Loucy (cell line): ENCODE measurements at regions not wholly inside any gene's neighbourhood (a gene's known extent, or its start where the extent isn't known, plus 50 kb on each side); places are given as distances from the start of the nearest gene placed in this dataset.

ENCODE experiments used
- H2AFZ ChIP-seq: fragments of 200-600 bp; sonication (generic); 2 replicates; pipeline ENCODE4 v1.6.0; 2016; ENCODE audit warnings: antibody characterized with exemption, mild to moderate bottlenecking, low read length, moderate library complexity
- H3F3A ChIP-seq: fragments of 200-600 bp; 2 replicates; pipeline ENCODE4 v1.6.0; 2016; ENCODE audit warnings: antibody characterized with exemption, low read depth, mild to moderate bottlenecking
- H3K27me3 ChIP-seq: fragments of 200-600 bp; sonication (generic); 2 replicates; pipeline ENCODE4 v1.6.1; 2014; ENCODE audit warnings: low read length, mild to moderate bottlenecking; ENCODE audit not compliant: insufficient read depth, poor library complexity, severe bottlenecking
- H3K36me3 ChIP-seq: fragments of 200-600 bp; sonication (generic); 2 replicates; pipeline ENCODE4 v1.6.1; 2016; ENCODE audit warnings: low read length; ENCODE audit not compliant: insufficient read depth
- H3K4me1 ChIP-seq: fragments of 200-600 bp; sonication (generic); 2 replicates; pipeline ENCODE4 v1.5.1; 2014; ENCODE audit warnings: low read length, mild to moderate bottlenecking; ENCODE audit not compliant: insufficient read depth, poor library complexity, severe bottlenecking
- H3K4me2 ChIP-seq: fragments of 200-600 bp; sonication (generic); 2 replicates; pipeline ENCODE4 v1.6.0; 2014; ENCODE audit warnings: antibody characterized with exemption, low read length, low read depth, mild to moderate bottlenecking; ENCODE audit not compliant: poor library complexity, severe bottlenecking
- H3K4me3 ChIP-seq: fragments of 200-600 bp; sonication (generic); 2 replicates; pipeline ENCODE4 v1.5.1; 2014; ENCODE audit warnings: low read length, mild to moderate bottlenecking, mixed read lengths; ENCODE audit not compliant: poor library complexity, severe bottlenecking
- H3K79me2 ChIP-seq: fragments of 200-600 bp; sonication (generic); 2 replicates; pipeline ENCODE4 v1.6.1; 2014; ENCODE audit warnings: low read length; ENCODE audit not compliant: insufficient read depth
- H3K9ac ChIP-seq: fragments of 200-600 bp; sonication (generic); 2 replicates; pipeline ENCODE4 v1.6.0; 2014; ENCODE audit warnings: mild to moderate bottlenecking, low read depth, low read length, moderate library complexity; ENCODE audit not compliant: poor library complexity, severe bottlenecking
- H3K9me2 ChIP-seq: fragments of 200-600 bp; sonication (generic); replicated peaks from 2 replicates; pipeline ENCODE4 v1.6.1; 2016; ENCODE audit warnings: low read depth, low read length, mixed read lengths
- H3K9me3 ChIP-seq: fragments of 200-600 bp; sonication (generic); 2 replicates; pipeline ENCODE4 v1.6.1; 2014; ENCODE audit warnings: mild to moderate bottlenecking, antibody characterized with exemption, low read length, low read depth; ENCODE audit not compliant: insufficient read depth
- H4K20me1 ChIP-seq: fragments of 200-600 bp; sonication (generic); 2 replicates; pipeline ENCODE4 v1.6.0; 2014; ENCODE audit warnings: antibody characterized with exemption, low read length, mild to moderate bottlenecking; ENCODE audit not compliant: insufficient read depth, poor library complexity, severe bottlenecking
- EZH2phosphoT487 ChIP-seq: fragments of 200-600 bp; IDR thresholded peaks from 2 replicates; pipeline ENCODE4 v1.6.1; 2018; ENCODE audit warnings: antibody characterized with exemption, mild to moderate bottlenecking, moderate library complexity, borderline replicate concordance
- TF ChIP-seq, protein P1 (sequence below): fragments of 200-600 bp; sonication (generic); conservative IDR thresholded peaks from 2 replicates; pipeline ENCODE4 v1.5.1; 2014; ENCODE audit warnings: mild to moderate bottlenecking, antibody characterized with exemption, low read length

- Histone ChIP-seq H3K9ac (no peak overlapping the region), H3K4me1 (no peaks in the 10 kb centered on the region), H3K4me3 (no peak overlapping the region), H4K20me1 (no peaks in the 10 kb centered on the region), H3K79me2 (no peaks in the 10 kb centered on the region), H3K36me3 (no peaks in the 10 kb centered on the region), H2AFZ (no peak overlapping the region), H3K9me2 (no peaks in the 10 kb centered on the region), H3F3A (no peaks in the 10 kb centered on the region), H3K4me2 (no peak overlapping the region), H3K9me3 (no peaks in the 10 kb centered on the region), H3K27me3 (no peaks in the 10 kb centered on the region)
- TF ChIP-seq, protein P1, sequence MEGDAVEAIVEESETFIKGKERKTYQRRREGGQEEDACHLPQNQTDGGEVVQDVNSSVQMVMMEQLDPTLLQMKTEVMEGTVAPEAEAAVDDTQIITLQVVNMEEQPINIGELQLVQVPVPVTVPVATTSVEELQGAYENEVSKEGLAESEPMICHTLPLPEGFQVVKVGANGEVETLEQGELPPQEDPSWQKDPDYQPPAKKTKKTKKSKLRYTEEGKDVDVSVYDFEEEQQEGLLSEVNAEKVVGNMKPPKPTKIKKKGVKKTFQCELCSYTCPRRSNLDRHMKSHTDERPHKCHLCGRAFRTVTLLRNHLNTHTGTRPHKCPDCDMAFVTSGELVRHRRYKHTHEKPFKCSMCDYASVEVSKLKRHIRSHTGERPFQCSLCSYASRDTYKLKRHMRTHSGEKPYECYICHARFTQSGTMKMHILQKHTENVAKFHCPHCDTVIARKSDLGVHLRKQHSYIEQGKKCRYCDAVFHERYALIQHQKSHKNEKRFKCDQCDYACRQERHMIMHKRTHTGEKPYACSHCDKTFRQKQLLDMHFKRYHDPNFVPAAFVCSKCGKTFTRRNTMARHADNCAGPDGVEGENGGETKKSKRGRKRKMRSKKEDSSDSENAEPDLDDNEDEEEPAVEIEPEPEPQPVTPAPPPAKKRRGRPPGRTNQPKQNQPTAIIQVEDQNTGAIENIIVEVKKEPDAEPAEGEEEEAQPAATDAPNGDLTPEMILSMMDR: no peak
- no peak for TF ChIP-seq EZH2phosphoT487
These were observed 1037.0 kb downstream of the GRM8 start for GRCh38 chr7:126215785-126216184.

DNA sequence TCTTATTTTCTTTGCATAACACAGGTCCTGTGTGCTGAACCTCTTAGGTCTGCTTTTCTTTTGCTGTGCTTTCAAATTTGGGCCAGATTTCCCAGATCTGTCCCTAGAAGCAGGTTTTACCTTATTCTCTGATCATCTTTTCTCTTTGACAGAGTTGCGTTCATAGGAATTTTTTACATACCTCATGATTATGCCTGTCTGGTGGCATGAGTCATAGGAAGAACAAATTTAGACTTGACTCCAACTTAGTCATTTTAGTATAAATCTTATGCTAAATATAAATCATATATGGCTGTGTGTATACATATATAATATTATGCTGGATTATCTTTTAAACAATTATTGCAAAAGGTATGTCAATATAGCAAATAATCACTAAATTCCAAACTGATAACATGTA, 1038.9 kb downstream of the GRM8 start:
- Histone ChIP-seq H3F3A (no peaks in the 10 kb centered on the region), H3K27me3 (no peaks in the 10 kb centered on the region), H4K20me1 (no peaks in the 10 kb centered on the region), H3K9me2 (no peaks in the 10 kb centered on the region), H3K4me1 (no peaks in the 10 kb centered on the region), H3K9me3 (no peaks in the 10 kb centered on the region), H3K9ac (no peak overlapping the region), H3K4me3 (no peak overlapping the region), H3K4me2 (no peak overlapping the region), H3K79me2 (no peaks in the 10 kb centered on the region), H3K36me3 (no peaks in the 10 kb centered on the region), H2AFZ (no peak overlapping the region)
- no peak for TF ChIP-seq EZH2phosphoT487
- TF ChIP-seq, protein P1: no peak

- Histone ChIP-seq H3K4me3 (no peak overlapping the region), H2AFZ (no peak overlapping the region), H3K9me2 (no peaks in the 10 kb centered on the region), H3K9me3 (no peaks in the 10 kb centered on the region), H4K20me1 (no peaks in the 10 kb centered on the region), H3K9ac (no peak overlapping the region), H3K4me2 (no peak overlapping the region), H3K4me1 (no peaks in the 10 kb centered on the region), H3K79me2 (no peaks in the 10 kb centered on the region), H3K27me3 (no peaks in the 10 kb centered on the region), H3K36me3 (no peaks in the 10 kb centered on the region), H3F3A (no peaks in the 10 kb centered on the region)
- no peak for TF ChIP-seq EZH2phosphoT487
- TF ChIP-seq, protein P1: no peak
These were observed 1040.9 kb downstream of the GRM8 start for GRCh38 chr7:126211875-126212274.
